ENCODE measurements at regions not wholly inside any gene's neighbourhood (a gene's known extent, or its start where the extent isn't known, plus 50 kb on each side); places are given as distances from the start of the nearest gene placed in this dataset.

DNA sequence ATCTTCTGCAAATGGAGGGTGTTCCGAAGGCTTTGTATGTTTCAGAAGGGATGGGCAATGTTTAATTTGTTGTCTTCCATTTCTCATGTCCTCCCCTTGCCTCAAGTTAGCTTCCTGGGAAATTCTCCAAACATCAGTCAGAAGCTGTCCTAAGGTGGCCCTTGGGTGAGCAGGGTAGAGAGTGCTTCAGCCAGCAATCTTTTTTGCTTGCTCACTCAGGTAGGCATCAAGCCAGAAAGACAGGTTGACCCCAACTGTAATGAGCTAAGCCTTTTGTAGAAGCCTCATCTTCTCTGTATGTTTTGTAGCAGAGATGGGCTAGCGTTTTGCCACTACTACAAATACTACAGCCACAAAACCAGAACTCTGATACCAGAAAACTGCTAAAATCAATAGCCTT lies 321.5 kb upstream of the FAM78B start:
- H4K20me1 ChIP-seq (ENCODE audit: insufficient read depth, low read length): no peaks in the 10 kb centered on the region
- H3K9me3 ChIP-seq (ENCODE audit: low read length): no peaks in the 10 kb centered on the region
- no peak for TF ChIP-seq ZBTB42 (CRISPR knock-in tag; IDR thresholded peaks at IDR 0.05)
- no peak for TF ChIP-seq ZNF451 (CRISPR knock-in tag; IDR thresholded peaks at IDR 0.05)
- no peak for TF ChIP-seq HOXA5 (CRISPR knock-in tag; IDR thresholded peaks at IDR 0.05)
- no peak for TF ChIP-seq ZNF629 (CRISPR knock-in tag; conservative IDR thresholded peaks at IDR 0.05)
- TF ChIP-seq ZNF83 (CRISPR knock-in tag; IDR thresholded peaks at IDR 0.05; ENCODE audit: borderline replicate concordance): no peak
- no peak for TF ChIP-seq THYN1 (CRISPR knock-in tag; IDR thresholded peaks at IDR 0.05; ENCODE audit: borderline replicate concordance, low read depth)
- TF ChIP-seq, protein P1, sequence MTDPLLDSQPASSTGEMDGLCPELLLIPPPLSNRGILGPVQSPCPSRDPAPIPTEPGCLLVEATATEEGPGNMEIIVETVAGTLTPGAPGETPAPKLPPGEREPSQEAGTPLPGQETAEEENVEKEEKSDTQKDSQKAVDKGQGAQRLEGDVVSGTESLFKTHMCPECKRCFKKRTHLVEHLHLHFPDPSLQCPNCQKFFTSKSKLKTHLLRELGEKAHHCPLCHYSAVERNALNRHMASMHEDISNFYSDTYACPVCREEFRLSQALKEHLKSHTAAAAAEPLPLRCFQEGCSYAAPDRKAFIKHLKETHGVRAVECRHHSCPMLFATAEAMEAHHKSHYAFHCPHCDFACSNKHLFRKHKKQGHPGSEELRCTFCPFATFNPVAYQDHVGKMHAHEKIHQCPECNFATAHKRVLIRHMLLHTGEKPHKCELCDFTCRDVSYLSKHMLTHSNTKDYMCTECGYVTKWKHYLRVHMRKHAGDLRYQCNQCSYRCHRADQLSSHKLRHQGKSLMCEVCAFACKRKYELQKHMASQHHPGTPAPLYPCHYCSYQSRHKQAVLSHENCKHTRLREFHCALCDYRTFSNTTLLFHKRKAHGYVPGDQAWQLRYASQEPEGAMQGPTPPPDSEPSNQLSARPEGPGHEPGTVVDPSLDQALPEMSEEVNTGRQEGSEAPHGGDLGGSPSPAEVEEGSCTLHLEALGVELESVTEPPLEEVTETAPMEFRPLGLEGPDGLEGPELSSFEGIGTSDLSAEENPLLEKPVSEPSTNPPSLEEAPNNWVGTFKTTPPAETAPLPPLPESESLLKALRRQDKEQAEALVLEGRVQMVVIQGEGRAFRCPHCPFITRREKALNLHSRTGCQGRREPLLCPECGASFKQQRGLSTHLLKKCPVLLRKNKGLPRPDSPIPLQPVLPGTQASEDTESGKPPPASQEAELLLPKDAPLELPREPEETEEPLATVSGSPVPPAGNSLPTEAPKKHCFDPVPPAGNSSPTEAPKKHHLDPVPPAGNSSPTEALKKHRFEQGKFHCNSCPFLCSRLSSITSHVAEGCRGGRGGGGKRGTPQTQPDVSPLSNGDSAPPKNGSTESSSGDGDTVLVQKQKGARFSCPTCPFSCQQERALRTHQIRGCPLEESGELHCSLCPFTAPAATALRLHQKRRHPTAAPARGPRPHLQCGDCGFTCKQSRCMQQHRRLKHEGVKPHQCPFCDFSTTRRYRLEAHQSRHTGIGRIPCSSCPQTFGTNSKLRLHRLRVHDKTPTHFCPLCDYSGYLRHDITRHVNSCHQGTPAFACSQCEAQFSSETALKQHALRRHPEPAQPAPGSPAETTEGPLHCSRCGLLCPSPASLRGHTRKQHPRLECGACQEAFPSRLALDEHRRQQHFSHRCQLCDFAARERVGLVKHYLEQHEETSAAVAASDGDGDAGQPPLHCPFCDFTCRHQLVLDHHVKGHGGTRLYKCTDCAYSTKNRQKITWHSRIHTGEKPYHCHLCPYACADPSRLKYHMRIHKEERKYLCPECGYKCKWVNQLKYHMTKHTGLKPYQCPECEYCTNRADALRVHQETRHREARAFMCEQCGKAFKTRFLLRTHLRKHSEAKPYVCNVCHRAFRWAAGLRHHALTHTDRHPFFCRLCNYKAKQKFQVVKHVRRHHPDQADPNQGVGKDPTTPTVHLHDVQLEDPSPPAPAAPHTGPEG (CRISPR knock-in tag; IDR thresholded peaks at IDR 0.05): no peak
- TF ChIP-seq, protein P2, sequence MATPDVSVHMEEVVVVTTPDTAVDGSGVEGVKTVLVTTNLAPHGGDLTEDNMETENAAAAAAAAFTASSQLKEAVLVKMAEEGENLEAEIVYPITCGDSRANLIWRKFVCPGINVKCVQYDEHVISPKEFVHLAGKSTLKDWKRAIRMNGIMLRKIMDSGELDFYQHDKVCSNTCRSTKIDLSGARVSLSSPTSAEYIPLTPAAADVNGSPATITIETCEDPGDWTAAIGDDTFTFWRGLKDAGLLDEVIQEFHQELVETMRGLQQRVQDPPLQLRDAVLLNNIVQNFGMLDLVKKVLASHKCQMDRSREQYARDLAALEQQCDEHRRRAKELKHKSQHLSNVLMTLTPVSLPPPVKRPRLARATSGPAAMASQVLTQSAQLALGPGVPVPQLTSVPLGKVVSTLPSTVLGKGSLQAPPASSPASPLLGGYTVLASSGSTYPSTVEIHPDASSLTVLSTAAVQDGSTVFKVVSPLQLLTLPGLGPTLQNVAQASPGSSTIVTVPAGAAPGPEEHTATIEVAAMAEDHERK (CRISPR knock-in tag; IDR thresholded peaks at IDR 0.05; ENCODE audit: low read depth): no peak
- TF ChIP-seq, protein P3, sequence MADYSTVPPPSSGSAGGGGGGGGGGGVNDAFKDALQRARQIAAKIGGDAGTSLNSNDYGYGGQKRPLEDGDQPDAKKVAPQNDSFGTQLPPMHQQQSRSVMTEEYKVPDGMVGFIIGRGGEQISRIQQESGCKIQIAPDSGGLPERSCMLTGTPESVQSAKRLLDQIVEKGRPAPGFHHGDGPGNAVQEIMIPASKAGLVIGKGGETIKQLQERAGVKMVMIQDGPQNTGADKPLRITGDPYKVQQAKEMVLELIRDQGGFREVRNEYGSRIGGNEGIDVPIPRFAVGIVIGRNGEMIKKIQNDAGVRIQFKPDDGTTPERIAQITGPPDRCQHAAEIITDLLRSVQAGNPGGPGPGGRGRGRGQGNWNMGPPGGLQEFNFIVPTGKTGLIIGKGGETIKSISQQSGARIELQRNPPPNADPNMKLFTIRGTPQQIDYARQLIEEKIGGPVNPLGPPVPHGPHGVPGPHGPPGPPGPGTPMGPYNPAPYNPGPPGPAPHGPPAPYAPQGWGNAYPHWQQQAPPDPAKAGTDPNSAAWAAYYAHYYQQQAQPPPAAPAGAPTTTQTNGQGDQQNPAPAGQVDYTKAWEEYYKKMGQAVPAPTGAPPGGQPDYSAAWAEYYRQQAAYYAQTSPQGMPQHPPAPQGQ (CRISPR knock-in tag; IDR thresholded peaks at IDR 0.05; ENCODE audit: borderline replicate concordance): no peak
- TF ChIP-seq ZNF205 (CRISPR knock-in tag; IDR thresholded peaks at IDR 0.05): no peak
- no peak for TF ChIP-seq KDM4B (CRISPR knock-in tag; IDR thresholded peaks at IDR 0.05)
- no peak for TF ChIP-seq SUZ12 (IDR thresholded peaks at IDR 0.05; ENCODE audit: low read depth, low read length)
- no peak for TF ChIP-seq ZNF780A (CRISPR knock-in tag; IDR thresholded peaks at IDR 0.05)
- no peak for TF ChIP-seq KDM3A (CRISPR knock-in tag; IDR thresholded peaks at IDR 0.05; ENCODE audit: low read depth)
- TF ChIP-seq EEA1 (CRISPR knock-in tag; IDR thresholded peaks at IDR 0.05; ENCODE audit: borderline replicate concordance): no peak
- TF ChIP-seq SSRP1 (CRISPR knock-in tag; IDR thresholded peaks at IDR 0.05): no peak
- TF ChIP-seq PHF5A (CRISPR knock-in tag; IDR thresholded peaks at IDR 0.05; ENCODE audit: low read depth, unreplicated experiment): no peak
- FAIRE-seq (no peak), ATAC-seq (no peak), DNase-seq (ENCODE audit: low spot score) (no peak)
- BruUV-seq (replicated peaks): no TSS peak
- H3K9ac ChIP-seq (ENCODE audit: insufficient read depth, low read depth, low read length): no peak overlapping the region
- ChIA-PET POLR2A (no interaction called here), CTCF (ENCODE audit: low intra/inter-chr PET ratio, low total read pairs) (no interaction called here)
- in situ Hi-C loops (cut with HindIII; ENCODE audit: extremely low pct_ligation_motif_present, low pct_unique_long_range_greater_than_20kb): no loop called here
- no peak overlapping the region for H3K4me3 ChIP-seq (replicated peaks in 1 of 3; ENCODE audit: insufficient read depth in 1 of 3, low read depth in 2 of 3, low read length in 3 of 3)
- H3K4me1 ChIP-seq (ENCODE audit: insufficient read depth, low read length): 0 out of 2 replicates have a peak, but pooled peaks cover 10% of the 10 kb centered on the region
- 44% methylated on average over 2 of the region's 2 CpGs for WGBS (ENCODE audit: low lambda C conversion rate)
- intact Hi-C loops (cut with micrococcal nuclease; ENCODE audit: unreplicated experiment): no loop called here
- H3K27me3 ChIP-seq (ENCODE audit: control insufficient read depth in 1 of 2, insufficient read depth in 2 of 2, low read length in 2 of 2): no peaks in the 10 kb centered on the region; a peak in 1 of 5 replicates
- no peaks in the 10 kb centered on the region for H3K36me3 ChIP-seq (replicated peaks in 1 of 2; ENCODE audit: control insufficient read depth in 1 of 2, insufficient read depth in 2 of 2, low read length in 2 of 2)
- H3K79me2 ChIP-seq (ENCODE audit: insufficient read depth, low read length): no peaks in the 10 kb centered on the region
- H3K4me2 ChIP-seq (ENCODE audit: low read depth, low read length): no peak overlapping the region
- no peak overlapping the region for H3K27ac ChIP-seq (ENCODE audit: extremely low read length, insufficient read depth, low read length)
- no peak overlapping the region for H2AFZ ChIP-seq (ENCODE audit: low read length)

Data from HepG2 (cell line).